B cell (primary cell): ENCODE measurements at regions not wholly inside any gene's neighbourhood (a gene's known extent, or its start where the extent isn't known, plus 50 kb on each side); places are given as distances from the start of the nearest gene placed in this dataset.

Source experiments
- CTCF ChIP-seq: fragments of 200-600 bp; IDR thresholded peaks from one replicate; pipeline ENCODE4 v1.8.0; 2022; ENCODE audit warnings: antibody characterized with exemption, mild to moderate bottlenecking
- EZH2 ChIP-seq: IDR thresholded peaks from 2 replicates; pipeline ENCODE4 v1.6.1; 2012; ENCODE audit warnings: borderline replicate concordance, low read depth, mild to moderate bottlenecking, moderate library complexity, low read length; ENCODE audit not compliant: insufficient read depth, poor library complexity, severe bottlenecking

DNA sequence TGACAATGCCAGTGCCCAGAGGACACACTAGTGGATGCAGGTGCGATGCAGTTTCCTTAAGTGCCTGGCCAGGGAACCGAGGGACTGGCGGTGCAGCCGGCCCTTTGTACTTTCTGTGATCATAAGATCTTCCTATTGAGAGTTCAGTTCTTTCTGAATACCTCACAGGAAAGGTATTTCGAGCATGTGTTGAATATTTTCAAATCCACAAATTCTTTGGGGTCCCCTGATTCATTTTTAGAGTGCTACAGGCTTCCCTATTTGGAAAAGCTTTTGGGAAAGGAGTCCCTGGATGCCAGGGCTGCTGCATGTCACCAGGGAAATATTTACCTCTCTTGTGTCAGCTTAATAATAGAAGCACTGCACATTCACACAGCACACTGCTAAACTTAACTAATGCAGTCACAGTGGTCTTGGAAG is 281.5 kb downstream of the GADD45G start:
- no peak for TF ChIP-seq CTCF
- TF ChIP-seq EZH2: no peak
